H1 (cell line): ENCODE measurements at regions not wholly inside any gene's neighbourhood (a gene's known extent, or its start where the extent isn't known, plus 50 kb on each side); places are given as distances from the start of the nearest gene placed in this dataset.

Experiments used
- CTCF ChIA-PET: fragments of 300-600 bp; sonication (Branson Sonifier 250); formaldehyde crosslinking; loops from one replicate; lab custom pipeline; 2021; ENCODE audit not compliant: partially characterized antibody; lab: Charles Lee
- POLR2A ChIA-PET: fragments of 300-600 bp; sonication (Branson Sonifier 250); formaldehyde crosslinking; loops from one replicate; lab custom pipeline; 2021; ENCODE audit warnings: inconsistent platforms; ENCODE audit not compliant: partially characterized antibody; lab: Charles Lee
- DNase-seq, 2 experiments: peaks; one replicate each; pipeline versions ENCODE4 v3.0.0 to v3.0.0-alpha.2; 2010 to 2022; ENCODE audit warnings: low spot score in 2 of 2, low read depth in 1 of 2, mixed read lengths in 1 of 2
- FAIRE-seq: peaks from 2 replicates; lab custom pipeline; 2011; peaks lifted over from hg19 to GRCh38; lab: Jason Lieb, UNC
- H2AFZ ChIP-seq: 2 replicates; pipeline ENCODE4 v1.8.1; 2012; ENCODE audit warnings: low read length, inconsistent platforms
- H2AK5ac ChIP-seq: 2 replicates; pipeline ENCODE4 v1.6.1; 2013; ENCODE audit warnings: low read depth, low read length
- H2BK120ac ChIP-seq: replicated peaks from 2 replicates; pipeline ENCODE3; 2013; ENCODE audit warnings: low read depth, low read length, inconsistent platforms
- H2BK12ac ChIP-seq: 2 replicates; pipeline ENCODE4 v1.6.1; 2013; ENCODE audit warnings: low read depth, low read length
- H2BK15ac ChIP-seq: 2 replicates; pipeline ENCODE4 v1.6.1; 2013; ENCODE audit warnings: low read length
- H2BK20ac ChIP-seq: 2 replicates; pipeline ENCODE4 v1.6.1; 2013; ENCODE audit warnings: low read length
- H2BK5ac ChIP-seq: 2 replicates; pipeline ENCODE4 v1.6.1; 2013; ENCODE audit warnings: low read depth, low read length
- H3K14ac ChIP-seq: 2 replicates; pipeline ENCODE4 v1.6.1; 2013; ENCODE audit warnings: inconsistent platforms; ENCODE audit not compliant: insufficient read length
- H3K18ac ChIP-seq: 2 replicates; pipeline ENCODE4 v1.6.1; 2013; ENCODE audit warnings: low read length; ENCODE audit errors: extremely low read depth
- H3K23ac ChIP-seq: 2 replicates; pipeline ENCODE4 v1.6.1; 2013; ENCODE audit warnings: inconsistent platforms; ENCODE audit not compliant: insufficient read length
- H3K23me2 ChIP-seq: 2 replicates; pipeline ENCODE4 v1.6.1; 2013; ENCODE audit warnings: low read depth, low read length
- H3K27ac ChIP-seq: 2 replicates; pipeline ENCODE4 v1.6.1; 2011; ENCODE audit warnings: low read depth, low read length, inconsistent platforms
- H3K27me3 ChIP-seq, 4 experiments: replicated peaks in 1 of 4; 1 replicate in 1 of 4; 2 replicates in 3 of 4; pipeline versions ENCODE4 v1.6.1 to v1.8.1; 2011 to 2013; ENCODE audit warnings: low read length in 3 of 4, mild to moderate bottlenecking in 3 of 4, inconsistent platforms in 2 of 4, mixed read lengths in 2 of 4, moderate library complexity in 1 of 4; ENCODE audit not compliant: control insufficient read depth in 3 of 4, insufficient read depth in 3 of 4; ENCODE audit errors: extremely low read depth in 1 of 4
- H3K36me3 ChIP-seq, 4 experiments: 2 replicates each; pipeline versions ENCODE4 v1.6.1 to v1.8.1; 2011 to 2013; ENCODE audit warnings: mild to moderate bottlenecking in 4 of 4, low read length in 3 of 4, moderate library complexity in 2 of 4, control low read depth in 1 of 4, inconsistent platforms in 1 of 4; ENCODE audit not compliant: insufficient read depth in 4 of 4, control insufficient read depth in 2 of 4
- H3K4ac ChIP-seq: replicated peaks from 2 replicates; pipeline ENCODE3; 2013; ENCODE audit warnings: low read length, low read depth, mixed read lengths, inconsistent platforms; ENCODE audit not compliant: insufficient read length
- H3K4me1 ChIP-seq, 4 experiments: replicated peaks in 1 of 4; 1 replicate in 1 of 4; 2 replicates in 3 of 4; pipeline versions ENCODE4 v1.6.1 to v1.8.1; 2011 to 2013; ENCODE audit warnings: low read length in 3 of 4, inconsistent platforms in 2 of 4, mixed read lengths in 1 of 4; ENCODE audit not compliant: insufficient read depth in 4 of 4, control insufficient read depth in 3 of 4
- H3K4me2 ChIP-seq, 2 experiments: 2 replicates each; pipeline versions ENCODE4 v1.6.1 to v1.8.1; 2011 to 2013; ENCODE audit warnings: low read depth in 2 of 2, low read length in 2 of 2, control low read depth in 1 of 2, inconsistent platforms in 1 of 2, mild to moderate bottlenecking in 1 of 2; ENCODE audit not compliant: insufficient read depth in 1 of 2
- H3K4me3 ChIP-seq, 4 experiments: fragments of 200-600, 300-600 bp in 1 of 4; sonication (generic), shearing (Covaris generic), sonication (Bioruptor Twin) in 1 of 4; 2 replicates each; pipeline versions ENCODE4 v1.5.1 to v1.8.1; 2011 to 2016; ENCODE audit warnings: low read length in 4 of 4, low read depth in 3 of 4, control low read depth in 2 of 4, inconsistent platforms in 2 of 4, mild to moderate bottlenecking in 2 of 4, mixed read lengths in 1 of 4, moderate library complexity in 1 of 4; ENCODE audit not compliant: insufficient read depth in 2 of 4; ENCODE audit errors: extremely low read depth in 1 of 4
- H3K56ac ChIP-seq: replicated peaks from 2 replicates; pipeline ENCODE3; 2013; ENCODE audit warnings: low read depth, mild to moderate bottlenecking, mixed read lengths, low read length, inconsistent platforms; ENCODE audit not compliant: insufficient read length
- H3K79me1 ChIP-seq: 2 replicates; pipeline ENCODE4 v1.6.1; 2013; ENCODE audit warnings: low read depth, low read length, control low read depth
- H3K79me2 ChIP-seq, 2 experiments: 2 replicates each; pipeline versions ENCODE4 v1.6.1 to v1.8.1; 2012 to 2013; ENCODE audit warnings: low read length in 2 of 2, mild to moderate bottlenecking in 2 of 2, inconsistent platforms in 1 of 2; ENCODE audit not compliant: insufficient read depth in 2 of 2, control insufficient read depth in 1 of 2
- H3K9ac ChIP-seq, 4 experiments: replicated peaks in 1 of 4; 1 replicate in 1 of 4; 2 replicates in 3 of 4; pipeline versions ENCODE4 v1.6.1 to v1.8.1; 2011 to 2013; ENCODE audit warnings: low read depth in 3 of 4, low read length in 3 of 4, control low read depth in 2 of 4, mild to moderate bottlenecking in 2 of 4, moderate library complexity in 2 of 4, inconsistent platforms in 1 of 4; ENCODE audit errors: extremely low read depth in 1 of 4
- H3K9me3 ChIP-seq, 2 experiments: 2 replicates each; pipeline versions ENCODE4 v1.6.1 to v1.8.1; 2012 to 2013; ENCODE audit warnings: mild to moderate bottlenecking in 2 of 2, moderate library complexity in 2 of 2, control low read depth in 1 of 2, inconsistent platforms in 1 of 2, low read depth in 1 of 2, low read length in 1 of 2, mixed read lengths in 1 of 2; ENCODE audit not compliant: insufficient read depth in 2 of 2
- H4K20me1 ChIP-seq, 2 experiments: replicated peaks in 1 of 2; 2 replicates each; pipeline versions ENCODE3 to v1.8.1; 2011 to 2013; ENCODE audit warnings: inconsistent platforms in 2 of 2, low read length in 2 of 2, mild to moderate bottlenecking in 1 of 2; ENCODE audit not compliant: insufficient read depth in 2 of 2, control insufficient read depth in 1 of 2
- H4K5ac ChIP-seq: 2 replicates; pipeline ENCODE4 v1.6.1; 2013; ENCODE audit warnings: low read length, low read depth, mixed read lengths, inconsistent platforms; ENCODE audit not compliant: insufficient read length
- H4K8ac ChIP-seq: 2 replicates; pipeline ENCODE4 v1.8.0; 2013; ENCODE audit warnings: mild to moderate bottlenecking, moderate library complexity, low read length, inconsistent platforms; ENCODE audit not compliant: insufficient read depth; ENCODE audit errors: extremely low read depth
- H4K91ac ChIP-seq: replicated peaks from 2 replicates; pipeline ENCODE3; 2013; ENCODE audit warnings: low read length, mixed read lengths, inconsistent platforms; ENCODE audit not compliant: insufficient read length
- BCL11A ChIP-seq, 2 experiments: IDR thresholded peaks; one replicate each; pipeline ENCODE4 v1.6.1; 2011; ENCODE audit warnings: low read depth in 2 of 2, low read length in 2 of 2, mild to moderate bottlenecking in 2 of 2
- CREB1 ChIP-seq: IDR thresholded peaks from 2 replicates; pipeline ENCODE4 v1.6.1; 2012; ENCODE audit warnings: inconsistent platforms
- EP300 ChIP-seq, 2 experiments: IDR thresholded peaks; 1 replicate in 1 of 2; 2 replicates in 1 of 2; pipeline ENCODE4 v1.6.1; 2011 to 2012; ENCODE audit warnings: low read depth in 2 of 2, low read length in 2 of 2, mild to moderate bottlenecking in 2 of 2, borderline replicate concordance in 1 of 2, inconsistent platforms in 1 of 2, moderate library complexity in 1 of 2
- POLR2AphosphoS5 ChIP-seq: IDR thresholded peaks from 2 replicates; pipeline ENCODE4 v1.6.1; 2011; ENCODE audit warnings: low read depth, low read length
- RBBP5 ChIP-seq: IDR thresholded peaks from 2 replicates; pipeline ENCODE4 v1.7.1; 2012; ENCODE audit warnings: low read depth, mild to moderate bottlenecking, inconsistent platforms, low read length, moderate library complexity, borderline replicate concordance
- SP1 ChIP-seq: IDR thresholded peaks from 2 replicates; pipeline ENCODE4 v1.6.1; 2011; ENCODE audit warnings: low read depth, low read length
- TCF12 ChIP-seq: IDR thresholded peaks from 2 replicates; pipeline ENCODE4 v1.6.1; 2011; ENCODE audit warnings: low read depth, mild to moderate bottlenecking, low read length
- WGBS, 2 experiments: shearing (Covaris generic) in 1 of 2; methylation state at CpG; one replicate each; pipeline versions ENCODE4 v1.1.6 to v1.1.7; 2013 to 2015; ENCODE audit warnings: low lambda C conversion rate in 2 of 2, mixed read lengths in 2 of 2, inconsistent platforms in 1 of 2, low coverage in 1 of 2, missing lambda C conversion rate in 1 of 2; ENCODE audit not compliant: insufficient replicate concordance in 2 of 2, insufficient coverage in 1 of 2, insufficient read length in 1 of 2; ENCODE audit errors: extremely low coverage in 1 of 2, missing lambda C conversion rate in 1 of 2; 5-methylcytosine and 5-hydroxymethylcytosine counted together
- TF ChIP-seq, protein P1 (sequence below): IDR thresholded peaks from 2 replicates; pipeline ENCODE4 v1.6.1; 2011; ENCODE audit warnings: low read length, improper control_type of control experiment
- TF ChIP-seq, protein P2 (sequence below), 3 experiments: IDR thresholded peaks; 1 replicate in 2 of 3; 2 replicates in 1 of 3; pipeline versions ENCODE4 v1.5.1 to v1.6.1; 2011; ENCODE audit warnings: low read length in 3 of 3, mild to moderate bottlenecking in 3 of 3, inconsistent platforms in 2 of 3, low read depth in 1 of 3, moderate library complexity in 1 of 3; ENCODE audit not compliant: insufficient read depth in 1 of 3; ENCODE audit errors: control extremely low read depth in 1 of 3
- TF ChIP-seq, protein P3 (sequence below): IDR thresholded peaks from 2 replicates; pipeline ENCODE4 v1.6.1; 2011; ENCODE audit warnings: low read depth, mild to moderate bottlenecking, low read length; ENCODE audit not compliant: insufficient read depth

DNA sequence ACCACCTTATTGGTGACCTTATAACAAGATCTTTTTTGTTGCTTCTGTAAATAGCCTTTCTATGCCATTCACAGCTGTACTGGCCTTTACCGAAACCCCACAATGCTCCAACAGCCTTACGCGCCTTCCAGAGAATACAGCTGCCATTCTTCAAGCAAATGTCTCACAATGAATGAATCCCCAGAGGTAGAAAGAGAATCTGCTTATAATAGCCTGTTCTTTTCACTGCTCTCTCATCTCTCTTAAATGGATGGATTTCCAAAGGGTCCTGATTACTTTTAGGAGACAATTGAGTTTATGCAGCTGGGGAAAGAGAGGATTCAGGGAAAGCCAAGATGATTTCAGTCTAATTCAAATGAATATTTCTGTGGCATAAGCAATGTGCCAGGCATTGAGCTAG lies 183.1 kb upstream of the PDE1C start:
- no peaks in the 10 kb centered on the region for H3K79me2 ChIP-seq
- no peak overlapping the region for H2AFZ ChIP-seq
- no peak overlapping the region for H3K4me3 ChIP-seq
- H2BK120ac ChIP-seq = no peak overlapping the region
- ChIA-PET POLR2A (no interaction called here), CTCF (interaction anchor here (0.8 kb wide), 1 partner anchor 43 kb away, joined by 3 read pairs; no protein-coding TSS in a partner anchor)
- H3K9me3 ChIP-seq = no peaks in the 10 kb centered on the region
- no peak overlapping the region for H3K4me2 ChIP-seq
- no peak overlapping the region for H3K56ac ChIP-seq
- no peaks in the 10 kb centered on the region for H4K20me1 ChIP-seq
- H3K9ac ChIP-seq = no peak overlapping the region
- H3K18ac ChIP-seq = no peak overlapping the region
- no peak overlapping the region for H3K14ac ChIP-seq
- WGBS, 2 experiments = 96% methylated on average over 3 of the region's 3 CpGs; no CpG with 5 or more reads in 1 of the 2 experiments
- H4K91ac ChIP-seq = no peak overlapping the region
- H3K4ac ChIP-seq = no peak overlapping the region
- H2BK15ac ChIP-seq = no peak overlapping the region
- peaks cover 0 to 1% (median 0%) of the 10 kb centered on the region in 4 experiments; a peak in 1 of 7 replicates for H3K4me1 ChIP-seq
- H3K36me3 ChIP-seq = no peaks in the 10 kb centered on the region
- H2BK20ac ChIP-seq = no peak overlapping the region
- no peak overlapping the region for H3K23ac ChIP-seq
- no peaks in the 10 kb centered on the region for H3K23me2 ChIP-seq
- no peaks in the 10 kb centered on the region for H3K79me1 ChIP-seq
- H3K27ac ChIP-seq = no peak overlapping the region
- H2BK5ac ChIP-seq = no peak overlapping the region
- FAIRE-seq (no peak), DNase-seq (no peak)
- no peaks in the 10 kb centered on the region; a peak in 1 of 7 replicates for H3K27me3 ChIP-seq
- H4K8ac ChIP-seq = no peak overlapping the region
- H4K5ac ChIP-seq = no peak overlapping the region
- H2AK5ac ChIP-seq = no peak overlapping the region
- no peak overlapping the region for H2BK12ac ChIP-seq
- no peak for TF ChIP-seq RBBP5
- TF ChIP-seq, protein P1, sequence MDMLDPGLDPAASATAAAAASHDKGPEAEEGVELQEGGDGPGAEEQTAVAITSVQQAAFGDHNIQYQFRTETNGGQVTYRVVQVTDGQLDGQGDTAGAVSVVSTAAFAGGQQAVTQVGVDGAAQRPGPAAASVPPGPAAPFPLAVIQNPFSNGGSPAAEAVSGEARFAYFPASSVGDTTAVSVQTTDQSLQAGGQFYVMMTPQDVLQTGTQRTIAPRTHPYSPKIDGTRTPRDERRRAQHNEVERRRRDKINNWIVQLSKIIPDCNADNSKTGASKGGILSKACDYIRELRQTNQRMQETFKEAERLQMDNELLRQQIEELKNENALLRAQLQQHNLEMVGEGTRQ = no peak
- TF ChIP-seq BCL11A (IDR thresholded peaks at IDR 0.05; ENCODE audit: low read depth in 2 of 2, low read length in 2 of 2) = no peak
- no peak for TF ChIP-seq SP1
- no peak for TF ChIP-seq TCF12
- TF ChIP-seq EP300 (IDR thresholded peaks at IDR 0.05; ENCODE audit: borderline replicate concordance in 1 of 2, low read depth in 2 of 2, low read length in 2 of 2) = no peak
- TF ChIP-seq POLR2AphosphoS5 = no peak
- TF ChIP-seq, protein P2, sequence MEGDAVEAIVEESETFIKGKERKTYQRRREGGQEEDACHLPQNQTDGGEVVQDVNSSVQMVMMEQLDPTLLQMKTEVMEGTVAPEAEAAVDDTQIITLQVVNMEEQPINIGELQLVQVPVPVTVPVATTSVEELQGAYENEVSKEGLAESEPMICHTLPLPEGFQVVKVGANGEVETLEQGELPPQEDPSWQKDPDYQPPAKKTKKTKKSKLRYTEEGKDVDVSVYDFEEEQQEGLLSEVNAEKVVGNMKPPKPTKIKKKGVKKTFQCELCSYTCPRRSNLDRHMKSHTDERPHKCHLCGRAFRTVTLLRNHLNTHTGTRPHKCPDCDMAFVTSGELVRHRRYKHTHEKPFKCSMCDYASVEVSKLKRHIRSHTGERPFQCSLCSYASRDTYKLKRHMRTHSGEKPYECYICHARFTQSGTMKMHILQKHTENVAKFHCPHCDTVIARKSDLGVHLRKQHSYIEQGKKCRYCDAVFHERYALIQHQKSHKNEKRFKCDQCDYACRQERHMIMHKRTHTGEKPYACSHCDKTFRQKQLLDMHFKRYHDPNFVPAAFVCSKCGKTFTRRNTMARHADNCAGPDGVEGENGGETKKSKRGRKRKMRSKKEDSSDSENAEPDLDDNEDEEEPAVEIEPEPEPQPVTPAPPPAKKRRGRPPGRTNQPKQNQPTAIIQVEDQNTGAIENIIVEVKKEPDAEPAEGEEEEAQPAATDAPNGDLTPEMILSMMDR (IDR thresholded peaks at IDR 0.05; ENCODE audit: control extremely low read depth in 1 of 3, insufficient read depth in 1 of 3, low read depth in 1 of 3, low read length in 3 of 3) = no peak
- no peak for TF ChIP-seq CREB1
- TF ChIP-seq, protein P3, sequence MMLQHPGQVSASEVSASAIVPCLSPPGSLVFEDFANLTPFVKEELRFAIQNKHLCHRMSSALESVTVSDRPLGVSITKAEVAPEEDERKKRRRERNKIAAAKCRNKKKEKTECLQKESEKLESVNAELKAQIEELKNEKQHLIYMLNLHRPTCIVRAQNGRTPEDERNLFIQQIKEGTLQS = no peak
